ENCODE measurements at regions not wholly inside any gene's neighbourhood (a gene's known extent, or its start where the extent isn't known, plus 50 kb on each side); places are given as distances from the start of the nearest gene placed in this dataset.

GRCh38 chr9:81521892-81522291 lies 167.5 kb downstream of the TLE1 start:
- Mint-ChIP-seq H3K4me1 (no peaks in the 10 kb centered on the region), H3K27me3 (no peaks in the 10 kb centered on the region), H3K9me3 (peaks cover 3 to 14% (median 6%) of the 10 kb centered on the region in 7 donors), H3K36me3 (no peaks in the 10 kb centered on the region), H3K27ac (no peak overlapping the region), H3K4me3 (no peak overlapping the region)
- no peaks in the 10 kb centered on the region for H3K27me3 ChIP-seq (ENCODE audit: control insufficient read depth, insufficient read depth, low read length)
- no peaks in the 10 kb centered on the region for H3K36me3 ChIP-seq (ENCODE audit: control insufficient read depth, insufficient read depth, low read length)
- no peak for ATAC-seq (ENCODE audit: low read depth in 2 of 2)
- DNase-seq, result no peak
- no peaks in the 10 kb centered on the region for H3K4me1 ChIP-seq (ENCODE audit: control insufficient read depth, insufficient read depth, low read length, poor library complexity, severe bottlenecking)
- no peak overlapping the region for H3K4me3 ChIP-seq (ENCODE audit: low read depth, low read length)
- no peaks in the 10 kb centered on the region for H3K9me3 ChIP-seq (ENCODE audit: control insufficient read depth in 2 of 2, low read length in 2 of 2)
- H3K27ac ChIP-seq (ENCODE audit: insufficient read depth, low read length, poor library complexity, severe bottlenecking), result no peak overlapping the region

- no peaks in the 10 kb centered on the region for H3K4me1 ChIP-seq (ENCODE audit: control insufficient read depth, insufficient read depth, low read length, poor library complexity, severe bottlenecking)
- Mint-ChIP-seq H3K4me1 (no peaks in the 10 kb centered on the region), H3K4me3 (no peak overlapping the region), H3K36me3 (no peaks in the 10 kb centered on the region), H3K27me3 (no peaks in the 10 kb centered on the region), H3K9me3 (peaks cover 0 to 12% (median 4%) of the 10 kb centered on the region in 7 donors), H3K27ac (no peak overlapping the region)
- H3K4me3 ChIP-seq (ENCODE audit: low read depth, low read length), result no peak overlapping the region
- H3K27me3 ChIP-seq (ENCODE audit: control insufficient read depth, insufficient read depth, low read length), result no peaks in the 10 kb centered on the region
- no peak for DNase-seq
- no peaks in the 10 kb centered on the region for H3K36me3 ChIP-seq (ENCODE audit: control insufficient read depth, insufficient read depth, low read length)
- no peak for ATAC-seq (ENCODE audit: low read depth in 2 of 2)
- H3K27ac ChIP-seq (ENCODE audit: insufficient read depth, low read length, poor library complexity, severe bottlenecking), result no peak overlapping the region
- H3K9me3 ChIP-seq (ENCODE audit: control insufficient read depth in 2 of 2, low read length in 2 of 2), result no peaks in the 10 kb centered on the region
Observed at GRCh38 chr9:81519816-81520495, 169.4 kb downstream of the TLE1 start.

GRCh38 chr9:81517954-81518353 lies 171.4 kb downstream of the TLE1 start:
- Histone ChIP-seq H3K4me3 (ENCODE audit: low read depth, low read length) (no peak overlapping the region), H3K27me3 (ENCODE audit: control insufficient read depth, insufficient read depth, low read length) (no peaks in the 10 kb centered on the region), H3K36me3 (ENCODE audit: control insufficient read depth, insufficient read depth, low read length) (no peaks in the 10 kb centered on the region), H3K4me1 (ENCODE audit: control insufficient read depth, insufficient read depth, low read length, poor library complexity, severe bottlenecking) (no peaks in the 10 kb centered on the region), H3K27ac (ENCODE audit: insufficient read depth, low read length, poor library complexity, severe bottlenecking) (no peak overlapping the region), H3K9me3 (ENCODE audit: control insufficient read depth in 2 of 2, low read length in 2 of 2) (no peaks in the 10 kb centered on the region)
- Mint-ChIP-seq H3K4me3 (no peak overlapping the region), H3K4me1 (no peaks in the 10 kb centered on the region), H3K9me3 (peaks cover 3 to 12% (median 4%) of the 10 kb centered on the region in 7 donors), H3K36me3 (no peaks in the 10 kb centered on the region), H3K27ac (no peak overlapping the region), H3K27me3 (no peaks in the 10 kb centered on the region)
- ATAC-seq (ENCODE audit: low read depth in 2 of 2), result no peak
- DNase-seq, result no peak

- Histone ChIP-seq H3K36me3 (ENCODE audit: control insufficient read depth, insufficient read depth, low read length) (no peaks in the 10 kb centered on the region), H3K4me1 (ENCODE audit: control insufficient read depth, insufficient read depth, low read length, poor library complexity, severe bottlenecking) (no peaks in the 10 kb centered on the region), H3K27me3 (ENCODE audit: control insufficient read depth, insufficient read depth, low read length) (no peaks in the 10 kb centered on the region), H3K4me3 (ENCODE audit: low read depth, low read length) (no peak overlapping the region), H3K27ac (ENCODE audit: insufficient read depth, low read length, poor library complexity, severe bottlenecking) (no peak overlapping the region), H3K9me3 (ENCODE audit: control insufficient read depth in 2 of 2, low read length in 2 of 2) (no peaks in the 10 kb centered on the region)
- Mint-ChIP-seq H3K9me3 (peaks cover 3 to 20% (median 7%) of the 10 kb centered on the region in 7 donors), H3K27me3 (no peaks in the 10 kb centered on the region), H3K4me3 (no peak overlapping the region), H3K4me1 (no peaks in the 10 kb centered on the region), H3K36me3 (no peaks in the 10 kb centered on the region), H3K27ac (no peak overlapping the region)
- DNase-seq, result no peak
- no peak for ATAC-seq (ENCODE audit: low read depth in 2 of 2)
Observed at GRCh38 chr9:81513059-81513458, 176.3 kb downstream of the TLE1 start.

GRCh38 chr9:81512641-81513040 lies 176.7 kb downstream of the TLE1 start:
- H3K36me3 Mint-ChIP-seq, result no peaks in the 10 kb centered on the region
- H3K27me3 Mint-ChIP-seq, result no peaks in the 10 kb centered on the region
- no peak overlapping the region for H3K4me3 Mint-ChIP-seq
- ATAC-seq (ENCODE audit: low read depth in 2 of 2) (no peak), DNase-seq (no peak)
- Histone ChIP-seq H3K4me3 (ENCODE audit: low read depth, low read length) (no peak overlapping the region), H3K27ac (ENCODE audit: insufficient read depth, low read length, poor library complexity, severe bottlenecking) (no peak overlapping the region), H3K4me1 (ENCODE audit: control insufficient read depth, insufficient read depth, low read length, poor library complexity, severe bottlenecking) (no peaks in the 10 kb centered on the region), H3K9me3 (ENCODE audit: control insufficient read depth in 2 of 2, low read length in 2 of 2) (no peaks in the 10 kb centered on the region), H3K27me3 (ENCODE audit: control insufficient read depth, insufficient read depth, low read length) (no peaks in the 10 kb centered on the region), H3K36me3 (ENCODE audit: control insufficient read depth, insufficient read depth, low read length) (no peaks in the 10 kb centered on the region)
- no peak overlapping the region for H3K27ac Mint-ChIP-seq
- no peaks in the 10 kb centered on the region for H3K4me1 Mint-ChIP-seq
- H3K9me3 Mint-ChIP-seq, result peaks cover 3 to 20% (median 7%) of the 10 kb centered on the region in 7 donors

GRCh38 chr9:81508476-81508875 lies 180.9 kb downstream of the TLE1 start:
- no peak overlapping the region for H3K27ac ChIP-seq (ENCODE audit: insufficient read depth, low read length, poor library complexity, severe bottlenecking)
- Mint-ChIP-seq H3K36me3 (no peaks in the 10 kb centered on the region), H3K4me1 (no peaks in the 10 kb centered on the region), H3K27me3 (no peaks in the 10 kb centered on the region), H3K9me3 (peaks cover 0 to 13% (median 8%) of the 10 kb centered on the region in 7 donors), H3K27ac (no peak overlapping the region), H3K4me3 (no peak overlapping the region)
- H3K9me3 ChIP-seq (ENCODE audit: control insufficient read depth in 2 of 2, low read length in 2 of 2), result no peaks in the 10 kb centered on the region
- no peak for DNase-seq
- ATAC-seq (ENCODE audit: low read depth in 2 of 2), result no peak
- no peaks in the 10 kb centered on the region for H3K27me3 ChIP-seq (ENCODE audit: control insufficient read depth, insufficient read depth, low read length)
- no peaks in the 10 kb centered on the region for H3K4me1 ChIP-seq (ENCODE audit: control insufficient read depth, insufficient read depth, low read length, poor library complexity, severe bottlenecking)
- H3K4me3 ChIP-seq (ENCODE audit: low read depth, low read length), result no peak overlapping the region
- no peaks in the 10 kb centered on the region for H3K36me3 ChIP-seq (ENCODE audit: control insufficient read depth, insufficient read depth, low read length)

- Mint-ChIP-seq H3K27me3 (no peaks in the 10 kb centered on the region), H3K9me3 (peaks cover 0 to 12% (median 8%) of the 10 kb centered on the region in 7 donors), H3K4me3 (no peak overlapping the region), H3K36me3 (no peaks in the 10 kb centered on the region), H3K27ac (no peak overlapping the region), H3K4me1 (no peaks in the 10 kb centered on the region)
- Histone ChIP-seq H3K27me3 (ENCODE audit: control insufficient read depth, insufficient read depth, low read length) (no peaks in the 10 kb centered on the region), H3K4me1 (ENCODE audit: control insufficient read depth, insufficient read depth, low read length, poor library complexity, severe bottlenecking) (no peaks in the 10 kb centered on the region), H3K9me3 (ENCODE audit: control insufficient read depth in 2 of 2, low read length in 2 of 2) (no peaks in the 10 kb centered on the region), H3K4me3 (ENCODE audit: low read depth, low read length) (no peak overlapping the region), H3K27ac (ENCODE audit: insufficient read depth, low read length, poor library complexity, severe bottlenecking) (no peak overlapping the region), H3K36me3 (ENCODE audit: control insufficient read depth, insufficient read depth, low read length) (no peaks in the 10 kb centered on the region)
- ATAC-seq (ENCODE audit: low read depth in 2 of 2) (no peak), DNase-seq (no peak)
Observed at GRCh38 chr9:81506941-81507864, 182.1 kb downstream of the TLE1 start.

Measured in CD4-positive, CD25-positive, alpha-beta regulatory T cell (primary cell).